HCT116 (cell line): ENCODE measurements at regions not wholly inside any gene's neighbourhood (a gene's known extent, or its start where the extent isn't known, plus 50 kb on each side); places are given as distances from the start of the nearest gene placed in this dataset.

Experiments used
- ATAC-seq: fragments of 200-7000 bp; cut with Tn5 transposase; 2 replicates; pipeline ENCODE4 v1.9.1; 2020; ENCODE audit warnings: mild to moderate bottlenecking, moderate library complexity
- BruUV-seq: library from RNA; stranded (reverse); fragments of 400-500 nt; replicated peaks from 2 replicates; lab custom pipeline; 2021; lab: Mats Ljungman, UMichigan
- CTCF ChIA-PET: fragments of 300-600 bp; sonication (Branson Sonifier 250); formaldehyde crosslinking; loops from one replicate; lab custom pipeline; 2021; ENCODE audit warnings: antibody characterized with exemption; lab: Charles Lee
- POLR2A ChIA-PET: fragments of 300-600, 350-600 bp; sonication (Branson Sonifier 250); formaldehyde crosslinking; loops from one replicate; lab custom pipeline; 2021; ENCODE audit warnings: antibody characterized with exemption; lab: Charles Lee
- RAD21 ChIA-PET, 2 experiments: fragments of 300-600 bp; sonication (Branson Sonifier 250); formaldehyde crosslinking; loops; one replicate each; lab custom pipeline; 2023; ENCODE audit warnings: low total read pairs in 2 of 2; ENCODE audit not compliant: uncharacterized antibody in 2 of 2, unreplicated experiment in 2 of 2, low non-redundant PET in 1 of 2; lab: Charles Lee
- DNase-seq: peaks from one replicate; pipeline ENCODE4 v3.0.0-alpha.2; 2010; ENCODE audit warnings: low read depth, low spot score
- H2AFZ ChIP-seq: fragments of 200-600 bp; shearing (Covaris generic), sonication (generic); 2 replicates; pipeline ENCODE4 v1.6.1; 2017; ENCODE audit warnings: low read depth, mixed run types, mixed read lengths, antibody characterized with exemption, low read length; ENCODE audit not compliant: poor library complexity, severe bottlenecking
- H3K27ac ChIP-seq: 2 replicates; pipeline ENCODE4 v1.5.1; 2012; ENCODE audit warnings: low read depth, low read length
- H3K27me3 ChIP-seq: fragments of 200-600 bp; sonication (generic); 2 replicates; pipeline ENCODE4 v1.6.1; 2016; ENCODE audit warnings: mixed run types, low read length, mixed read lengths; ENCODE audit not compliant: insufficient read depth
- H3K36me3 ChIP-seq, 2 experiments: fragments of 200-500 bp in 1 of 2; fragments of 200-600 bp in 1 of 2; sonication (Bioruptor generic) in 1 of 2; sonication (generic) in 1 of 2; 2 replicates each; pipeline versions ENCODE4 v1.5.1 to v1.6.1; 2014 to 2016; ENCODE audit warnings: low read length in 2 of 2, inconsistent platforms in 1 of 2, mixed read lengths in 1 of 2, mixed run types in 1 of 2; ENCODE audit not compliant: insufficient read depth in 2 of 2, control insufficient read depth in 1 of 2
- H3K4me1 ChIP-seq, 2 experiments: fragments of 200-600 bp in 1 of 2; sonication (generic) in 1 of 2; 2 replicates each; pipeline versions ENCODE4 v1.5.1 to v1.6.1; 2012 to 2017; ENCODE audit warnings: low read length in 2 of 2, inconsistent platforms in 1 of 2, mild to moderate bottlenecking in 1 of 2, mixed read lengths in 1 of 2, mixed run types in 1 of 2, moderate library complexity in 1 of 2; ENCODE audit not compliant: insufficient read depth in 2 of 2, control insufficient read depth in 1 of 2
- H3K4me2 ChIP-seq: fragments of 200-600 bp; sonication (generic); 2 replicates; pipeline ENCODE4 v1.6.1; 2017; ENCODE audit warnings: mixed run types, low read length, mixed read lengths
- H3K4me3 ChIP-seq, 2 experiments: fragments of 200-600 bp in 1 of 2; sonication (generic) in 1 of 2; replicated peaks in 1 of 2; 2 replicates each; pipeline ENCODE4 v1.5.1; 2011 to 2016; ENCODE audit warnings: low read length in 2 of 2, control low read depth in 1 of 2, low read depth in 1 of 2, mild to moderate bottlenecking in 1 of 2, mixed read lengths in 1 of 2, mixed run types in 1 of 2
- H3K79me2 ChIP-seq: fragments of 200-600 bp; sonication (generic); 2 replicates; pipeline ENCODE4 v1.6.1; 2017; ENCODE audit warnings: mild to moderate bottlenecking, mixed run types, low read length, moderate library complexity, mixed read lengths; ENCODE audit not compliant: insufficient read depth
- H3K9ac ChIP-seq: fragments of 200-600 bp; sonication (generic); 2 replicates; pipeline ENCODE4 v1.6.1; 2016; ENCODE audit warnings: low read length, mixed read lengths
- H3K9me2 ChIP-seq: fragments of 200-600 bp; sonication (generic), shearing (Covaris generic); 2 replicates; pipeline ENCODE4 v1.6.1; 2017; ENCODE audit warnings: mixed run types, mild to moderate bottlenecking, moderate library complexity; ENCODE audit not compliant: insufficient read depth
- H3K9me3 ChIP-seq, 2 experiments: fragments of 200-500 bp in 1 of 2; fragments of 200-600 bp in 1 of 2; sonication (Bioruptor generic) in 1 of 2; sonication (generic) in 1 of 2; 2 replicates each; pipeline ENCODE4 v1.6.1; 2014 to 2017; ENCODE audit warnings: low read length in 2 of 2, mixed read lengths in 2 of 2, inconsistent platforms in 1 of 2, low read depth in 1 of 2, mild to moderate bottlenecking in 1 of 2, mixed run types in 1 of 2, moderate library complexity in 1 of 2; ENCODE audit not compliant: control insufficient read depth in 1 of 2, insufficient read depth in 1 of 2
- H4K20me1 ChIP-seq: fragments of 200-600 bp; sonication (generic), shearing (Covaris generic); 2 replicates; pipeline ENCODE4 v1.6.1; 2017; ENCODE audit warnings: mixed run types, mild to moderate bottlenecking, moderate library complexity; ENCODE audit not compliant: insufficient read depth
- CBX3 ChIP-seq: IDR thresholded peaks from 2 replicates; pipeline ENCODE4 v1.6.1; 2012; ENCODE audit warnings: low read depth
- CEBPB ChIP-seq: IDR thresholded peaks from 2 replicates; pipeline ENCODE4 v1.6.1; 2012; ENCODE audit warnings: low read depth
- EGR1 ChIP-seq: IDR thresholded peaks from 2 replicates; pipeline ENCODE4 v1.6.1; 2012; ENCODE audit warnings: low read depth
- ELF1 ChIP-seq: IDR thresholded peaks from 2 replicates; pipeline ENCODE4 v1.6.1; 2012; ENCODE audit warnings: low read depth, borderline replicate concordance
- EZH2 ChIP-seq: fragments of 200-600 bp; sonication (generic); IDR thresholded peaks from 2 replicates; pipeline ENCODE4 v1.6.1; 2017; ENCODE audit warnings: antibody characterized with exemption, mixed run types
- FOSL1 ChIP-seq: IDR thresholded peaks from 2 replicates; pipeline ENCODE4 v1.6.1; 2012; ENCODE audit warnings: low read depth
- POLR2A ChIP-seq: IDR thresholded peaks from 2 replicates; pipeline ENCODE4 v1.7.0; 2011; ENCODE audit warnings: borderline replicate concordance; ENCODE audit not compliant: insufficient read depth, insufficient read length; ENCODE audit errors: extremely low read depth
- POLR2AphosphoS5 ChIP-seq: IDR thresholded peaks from 2 replicates; pipeline ENCODE4 v1.6.1; 2011; ENCODE audit warnings: mild to moderate bottlenecking, low read depth, low read length, moderate library complexity
- RAD21 ChIP-seq: IDR thresholded peaks from 2 replicates; pipeline ENCODE4 v1.6.1; 2012; ENCODE audit warnings: low read depth, mild to moderate bottlenecking
- REST ChIP-seq: IDR thresholded peaks from 2 replicates; pipeline ENCODE4 v1.6.1; 2012; ENCODE audit warnings: low read depth
- SIN3A ChIP-seq: IDR thresholded peaks from 2 replicates; pipeline ENCODE4 v1.6.1; 2012; ENCODE audit warnings: low read depth
- SP1 ChIP-seq: IDR thresholded peaks from 2 replicates; pipeline ENCODE4 v1.6.1; 2012; ENCODE audit warnings: low read depth
- SRF ChIP-seq: IDR thresholded peaks from 2 replicates; pipeline ENCODE4 v1.6.1; 2012; ENCODE audit warnings: low read depth
- TCF7L2 ChIP-seq: IDR thresholded peaks from 2 replicates; pipeline ENCODE4 v1.7.0; 2011; ENCODE audit warnings: borderline replicate concordance, inconsistent platforms; ENCODE audit not compliant: insufficient read depth, insufficient read length; ENCODE audit errors: extremely low read depth
- YY1 ChIP-seq: IDR thresholded peaks from 2 replicates; pipeline ENCODE4 v1.6.1; 2011; ENCODE audit warnings: low read length, low read depth, moderate library complexity, mild to moderate bottlenecking; ENCODE audit not compliant: insufficient replicate concordance; ENCODE audit errors: extremely low read depth
- ZBTB33 ChIP-seq: IDR thresholded peaks from 2 replicates; pipeline ENCODE4 v1.6.1; 2011; ENCODE audit warnings: mild to moderate bottlenecking, low read length, moderate library complexity; ENCODE audit not compliant: insufficient replicate concordance; ENCODE audit errors: extremely low read depth
- ZFX ChIP-seq: fragments of 450-650 bp; IDR thresholded peaks from 2 replicates; pipeline ENCODE4 v1.6.1; 2017
- intact Hi-C: fragments of 100-400 bp; cut with micrococcal nuclease; formaldehyde crosslinking; loops from 2 replicates; pipeline ENCODE4 v1.10.0; 2022
- TF ChIP-seq, protein P1 (sequence below): IDR thresholded peaks from 2 replicates; pipeline ENCODE4 v1.6.1; 2012
- TF ChIP-seq, protein P2 (sequence below): IDR thresholded peaks from 2 replicates; pipeline ENCODE4 v1.6.1; 2012

GRCh38 chr12:34105392-34105933 lies 83.2 kb downstream of the ALG10 start:
- no peaks in the 10 kb centered on the region for H4K20me1 ChIP-seq
- H3K9me3 ChIP-seq = no peaks in the 10 kb centered on the region
- no peak overlapping the region for H3K9ac ChIP-seq
- ATAC-seq (no peak), DNase-seq (no peak)
- ChIA-PET RAD21 (no interaction called here), CTCF (no interaction called here), POLR2A (no interaction called here)
- intact Hi-C loops = no loop called here
- BruUV-seq = no TSS peak
- H3K4me2 ChIP-seq = no peak overlapping the region
- H3K36me3 ChIP-seq = no peaks in the 10 kb centered on the region
- no peaks in the 10 kb centered on the region for H3K79me2 ChIP-seq
- H3K4me1 ChIP-seq = no peaks in the 10 kb centered on the region
- TF ChIP-seq EGR1 (no peak), SRF (no peak), RAD21 (no peak), FOSL1 (no peak), SP1 (no peak), SIN3A (no peak), REST (no peak), POLR2A (no peak), EZH2 (no peak), YY1 (no peak), TCF7L2 (no peak), POLR2AphosphoS5 (no peak), ELF1 (no peak), ZBTB33 (no peak), CBX3 (no peak), ZFX (no peak), CEBPB (no peak)
- TF ChIP-seq, protein P1, sequence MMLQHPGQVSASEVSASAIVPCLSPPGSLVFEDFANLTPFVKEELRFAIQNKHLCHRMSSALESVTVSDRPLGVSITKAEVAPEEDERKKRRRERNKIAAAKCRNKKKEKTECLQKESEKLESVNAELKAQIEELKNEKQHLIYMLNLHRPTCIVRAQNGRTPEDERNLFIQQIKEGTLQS = no peak
- TF ChIP-seq, protein P2, sequence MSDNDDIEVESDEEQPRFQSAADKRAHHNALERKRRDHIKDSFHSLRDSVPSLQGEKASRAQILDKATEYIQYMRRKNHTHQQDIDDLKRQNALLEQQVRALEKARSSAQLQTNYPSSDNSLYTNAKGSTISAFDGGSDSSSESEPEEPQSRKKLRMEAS = no peak
- no peaks in the 10 kb centered on the region for H3K9me2 ChIP-seq
- H3K4me3 ChIP-seq = no peak overlapping the region
- H3K27ac ChIP-seq = no peak overlapping the region
- no peaks in the 10 kb centered on the region for H3K27me3 ChIP-seq
- no peak overlapping the region for H2AFZ ChIP-seq
